Amniotic epithelial cell (primary cell): ENCODE measurements at regions not wholly inside any gene's neighbourhood (a gene's known extent, or its start where the extent isn't known, plus 50 kb on each side); places are given as distances from the start of the nearest gene placed in this dataset.
"Not testable (repeated sequence)": the region's sequence is repeated elsewhere in the genome, so short reads cannot be mapped to it uniquely, and the experiment has no call there.

ENCODE experiments used
- DNase-seq: peaks from one replicate; pipeline ENCODE4 v3.0.0-alpha.2; 2010; ENCODE audit warnings: low read depth

GRCh38 chr14:56351861-56352260 is 227.7 kb upstream of the TMEM260 start:
- peak; percentile 89 for DNase-seq

GRCh38 chr14:56352999-56353398 is 226.6 kb upstream of the TMEM260 start:
- no peak for DNase-seq

- no peak for DNase-seq
Measured at GRCh38 chr14:56357428-56357827, 222.2 kb upstream of the TMEM260 start.

- DNase-seq = no peak
Measured at GRCh38 chr14:56358275-56358674, 221.3 kb upstream of the TMEM260 start.

GRCh38 chr14:56358851-56359614 is 220.6 kb upstream of the TMEM260 start:
- DNase-seq = no peak

- not testable (repeated sequence) for DNase-seq
Measured at GRCh38 chr14:56365663-56366062, 213.9 kb upstream of the TMEM260 start.

- no peak for DNase-seq
Measured at GRCh38 chr14:56367416-56367815, 212.2 kb upstream of the TMEM260 start.

GRCh38 chr14:56371737-56372136 is 207.9 kb upstream of the TMEM260 start:
- no peak for DNase-seq

GRCh38 chr14:56374421-56374820 is 205.2 kb upstream of the TMEM260 start:
- peak; percentile 55 for DNase-seq

- no peak for DNase-seq
Measured at GRCh38 chr14:56378046-56378445, 201.6 kb upstream of the TMEM260 start.

- peak; percentile 92 for DNase-seq
Measured at GRCh38 chr14:56378475-56378877, 201.1 kb upstream of the TMEM260 start.

GRCh38 chr14:56379956-56380355 is 199.6 kb upstream of the TMEM260 start:
- DNase-seq = peak; percentile 81

- no peak for DNase-seq
Measured at GRCh38 chr14:56386024-56386423, 193.6 kb upstream of the TMEM260 start.

- DNase-seq = no peak
Measured at GRCh38 chr14:56390859-56391258, 188.7 kb upstream of the TMEM260 start.

- no peak for DNase-seq
Measured at GRCh38 chr14:56394826-56395530, 184.6 kb upstream of the TMEM260 start.

GRCh38 chr14:56400109-56400825 is 179.3 kb upstream of the TMEM260 start:
- peak; percentile 39 for DNase-seq

- DNase-seq = peak; percentile 50
Measured at GRCh38 chr14:56412468-56413434, 166.8 kb upstream of the TMEM260 start.

GRCh38 chr14:56413721-56414120 is 165.9 kb upstream of the TMEM260 start:
- no peak for DNase-seq

GRCh38 chr14:56414236-56414635 is 165.4 kb upstream of the TMEM260 start:
- no peak for DNase-seq

GRCh38 chr14:56416213-56416612 is 163.4 kb upstream of the TMEM260 start:
- no peak for DNase-seq

- DNase-seq = no peak
Measured at GRCh38 chr14:56417173-56417572, 162.4 kb upstream of the TMEM260 start.

- no peak for DNase-seq
Measured at GRCh38 chr14:56419750-56420149, 159.8 kb upstream of the TMEM260 start.
